ENCODE measurements at regions not wholly inside any gene's neighbourhood (a gene's known extent, or its start where the extent isn't known, plus 50 kb on each side); places are given as distances from the start of the nearest gene placed in this dataset.

- TF ChIP-seq CTCF (IDR thresholded peaks at IDR 0.05 in 8 of 11, conservative IDR thresholded peaks at IDR 0.05 in 3 of 11): no peak
- TF ChIP-seq POLR2A (IDR thresholded peaks at IDR 0.05): no peak
- TF ChIP-seq POLR2AphosphoS5 (IDR thresholded peaks at IDR 0.05): no peak
Measured at GRCh38 chr6:37089783-37090182, 80.2 kb upstream of the PIM1 start.
